OCI-LY7 (cell line): ENCODE measurements at regions not wholly inside any gene's neighbourhood (a gene's known extent, or its start where the extent isn't known, plus 50 kb on each side); places are given as distances from the start of the nearest gene placed in this dataset.

Experiments
- EZH2phosphoT487 ChIP-seq: fragments of 200-600 bp; sonication (generic); IDR thresholded peaks from 2 replicates; pipeline ENCODE4 v1.6.1; 2018; ENCODE audit warnings: low read depth, borderline replicate concordance, mild to moderate bottlenecking, mixed run types, antibody characterized with exemption, low read length, moderate library complexity, mixed read lengths
- TF ChIP-seq, protein P1 (sequence below): fragments of 200-600 bp; sonication (generic); conservative IDR thresholded peaks from 2 replicates; pipeline ENCODE4 v1.5.1; 2014; ENCODE audit warnings: mild to moderate bottlenecking, antibody characterized with exemption, low read length, moderate library complexity, mixed read lengths

DNA sequence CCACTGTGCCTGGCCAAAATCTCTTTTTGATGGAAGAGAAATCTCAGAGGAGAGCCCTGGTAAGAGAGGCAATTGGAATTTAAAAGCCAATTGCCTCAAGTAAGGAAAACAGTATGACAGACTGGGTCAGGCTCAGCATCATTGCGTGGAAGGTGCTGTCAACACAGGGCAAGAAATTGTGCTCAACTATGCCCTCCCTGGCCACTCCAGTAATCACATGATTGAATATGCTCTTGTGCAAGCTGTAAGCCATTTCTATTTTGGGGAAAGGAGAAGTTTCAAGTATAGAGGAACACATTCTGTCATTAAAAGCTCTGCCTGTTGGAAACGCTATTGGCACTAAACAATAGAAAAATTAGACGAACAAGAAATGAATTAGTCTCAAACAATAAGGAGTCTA lies 1127.7 kb downstream of the REEP3 start:
- TF ChIP-seq, protein P1, sequence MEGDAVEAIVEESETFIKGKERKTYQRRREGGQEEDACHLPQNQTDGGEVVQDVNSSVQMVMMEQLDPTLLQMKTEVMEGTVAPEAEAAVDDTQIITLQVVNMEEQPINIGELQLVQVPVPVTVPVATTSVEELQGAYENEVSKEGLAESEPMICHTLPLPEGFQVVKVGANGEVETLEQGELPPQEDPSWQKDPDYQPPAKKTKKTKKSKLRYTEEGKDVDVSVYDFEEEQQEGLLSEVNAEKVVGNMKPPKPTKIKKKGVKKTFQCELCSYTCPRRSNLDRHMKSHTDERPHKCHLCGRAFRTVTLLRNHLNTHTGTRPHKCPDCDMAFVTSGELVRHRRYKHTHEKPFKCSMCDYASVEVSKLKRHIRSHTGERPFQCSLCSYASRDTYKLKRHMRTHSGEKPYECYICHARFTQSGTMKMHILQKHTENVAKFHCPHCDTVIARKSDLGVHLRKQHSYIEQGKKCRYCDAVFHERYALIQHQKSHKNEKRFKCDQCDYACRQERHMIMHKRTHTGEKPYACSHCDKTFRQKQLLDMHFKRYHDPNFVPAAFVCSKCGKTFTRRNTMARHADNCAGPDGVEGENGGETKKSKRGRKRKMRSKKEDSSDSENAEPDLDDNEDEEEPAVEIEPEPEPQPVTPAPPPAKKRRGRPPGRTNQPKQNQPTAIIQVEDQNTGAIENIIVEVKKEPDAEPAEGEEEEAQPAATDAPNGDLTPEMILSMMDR, result 0 out of 2 replicates have a peak, but pooled peaks have one; percentile 14
- no peak for TF ChIP-seq EZH2phosphoT487
